ENCODE measurements at regions not wholly inside any gene's neighbourhood (a gene's known extent, or its start where the extent isn't known, plus 50 kb on each side); places are given as distances from the start of the nearest gene placed in this dataset.

DNA sequence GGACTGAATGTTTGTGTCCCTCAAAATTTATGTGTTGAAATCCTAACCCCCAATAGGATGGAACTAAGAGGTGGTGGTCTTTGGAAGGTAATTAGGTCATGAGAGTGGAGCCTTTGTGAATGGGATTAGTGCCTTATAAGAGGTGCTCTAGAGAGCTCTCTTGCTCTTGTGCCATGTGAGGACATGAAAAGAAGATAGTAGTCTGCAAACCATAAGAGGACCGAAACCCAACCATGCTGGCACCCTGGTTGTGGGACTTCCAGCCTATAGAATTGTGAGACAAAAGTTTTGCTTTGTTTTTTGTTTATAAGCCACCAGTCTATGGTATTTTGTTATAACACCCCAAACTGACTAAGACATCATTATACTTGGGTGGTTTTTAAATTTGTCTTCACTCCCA lies 417.1 kb downstream of the ANKRD50 start:
- Histone ChIP-seq H3K9me2 (ENCODE audit: low read depth, low read length) (no peaks in the 10 kb centered on the region), H3K9me3 (ENCODE audit: low read length) (no peaks in the 10 kb centered on the region), H2AFZ (ENCODE audit: low read length) (no peak overlapping the region), H3K4me2 (ENCODE audit: low read length) (no peak overlapping the region), H3K4me1 (ENCODE audit: insufficient read depth, low read length, severe bottlenecking) (no peaks in the 10 kb centered on the region), H4K20me1 (ENCODE audit: insufficient read depth, low read length) (no peaks in the 10 kb centered on the region), H3K27me3 (ENCODE audit: insufficient read depth, low read length) (no peaks in the 10 kb centered on the region), H3K4me3 (ENCODE audit: low read depth, low read length, poor library complexity, severe bottlenecking) (no peak overlapping the region), H3K9ac (ENCODE audit: low read length) (no peak overlapping the region), H3K79me2 (ENCODE audit: insufficient read depth, low read length) (no peaks in the 10 kb centered on the region), H3K36me3 (ENCODE audit: insufficient read depth, low read length) (no peaks in the 10 kb centered on the region), H3K27ac (ENCODE audit: low read depth, low read length, poor library complexity, severe bottlenecking) (no peak overlapping the region), H3F3A (ENCODE audit: insufficient read depth, low read length) (no peaks in the 10 kb centered on the region)
- no peak for TF ChIP-seq EZH2 (IDR thresholded peaks at IDR 0.05; ENCODE audit: borderline replicate concordance, low read length)
- TF ChIP-seq, protein P1, sequence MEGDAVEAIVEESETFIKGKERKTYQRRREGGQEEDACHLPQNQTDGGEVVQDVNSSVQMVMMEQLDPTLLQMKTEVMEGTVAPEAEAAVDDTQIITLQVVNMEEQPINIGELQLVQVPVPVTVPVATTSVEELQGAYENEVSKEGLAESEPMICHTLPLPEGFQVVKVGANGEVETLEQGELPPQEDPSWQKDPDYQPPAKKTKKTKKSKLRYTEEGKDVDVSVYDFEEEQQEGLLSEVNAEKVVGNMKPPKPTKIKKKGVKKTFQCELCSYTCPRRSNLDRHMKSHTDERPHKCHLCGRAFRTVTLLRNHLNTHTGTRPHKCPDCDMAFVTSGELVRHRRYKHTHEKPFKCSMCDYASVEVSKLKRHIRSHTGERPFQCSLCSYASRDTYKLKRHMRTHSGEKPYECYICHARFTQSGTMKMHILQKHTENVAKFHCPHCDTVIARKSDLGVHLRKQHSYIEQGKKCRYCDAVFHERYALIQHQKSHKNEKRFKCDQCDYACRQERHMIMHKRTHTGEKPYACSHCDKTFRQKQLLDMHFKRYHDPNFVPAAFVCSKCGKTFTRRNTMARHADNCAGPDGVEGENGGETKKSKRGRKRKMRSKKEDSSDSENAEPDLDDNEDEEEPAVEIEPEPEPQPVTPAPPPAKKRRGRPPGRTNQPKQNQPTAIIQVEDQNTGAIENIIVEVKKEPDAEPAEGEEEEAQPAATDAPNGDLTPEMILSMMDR (IDR thresholded peaks at IDR 0.05; ENCODE audit: low read length) = no peak

DNA sequence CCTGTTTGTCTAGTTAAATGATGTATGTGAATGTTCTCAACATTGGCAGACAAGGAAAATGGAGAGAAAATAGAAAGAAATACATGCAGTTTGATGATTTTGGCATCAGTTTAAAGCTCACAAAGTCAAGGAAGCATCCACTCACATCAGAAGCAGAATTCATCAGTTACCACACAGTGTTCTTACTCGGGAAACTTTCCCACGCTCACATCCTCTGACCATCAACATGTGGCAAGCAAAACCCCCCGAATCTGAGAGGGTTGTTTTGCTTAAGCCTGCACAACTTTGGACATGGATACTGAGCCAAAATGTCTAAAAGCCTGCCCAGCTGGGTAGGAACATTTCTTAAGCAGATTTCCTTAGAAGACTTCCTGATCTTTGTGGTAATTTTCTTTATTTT lies 407.6 kb downstream of the ANKRD50 start:
- H3K9me3 ChIP-seq (ENCODE audit: low read length) = no peaks in the 10 kb centered on the region
- H3K4me2 ChIP-seq (ENCODE audit: low read length) = no peak overlapping the region
- no peaks in the 10 kb centered on the region for H4K20me1 ChIP-seq (ENCODE audit: insufficient read depth, low read length)
- no peak overlapping the region for H3K4me3 ChIP-seq (ENCODE audit: low read depth, low read length, poor library complexity, severe bottlenecking)
- H2AFZ ChIP-seq (ENCODE audit: low read length) = no peak overlapping the region
- no peaks in the 10 kb centered on the region for H3K4me1 ChIP-seq (ENCODE audit: insufficient read depth, low read length, severe bottlenecking)
- no peaks in the 10 kb centered on the region for H3K36me3 ChIP-seq (ENCODE audit: insufficient read depth, low read length)
- no peaks in the 10 kb centered on the region for H3F3A ChIP-seq (ENCODE audit: insufficient read depth, low read length)
- no peaks in the 10 kb centered on the region for H3K79me2 ChIP-seq (ENCODE audit: insufficient read depth, low read length)
- H3K9ac ChIP-seq (ENCODE audit: low read length) = no peak overlapping the region
- TF ChIP-seq EZH2 (IDR thresholded peaks at IDR 0.05; ENCODE audit: borderline replicate concordance, low read length) = no peak
- TF ChIP-seq, protein P1 (IDR thresholded peaks at IDR 0.05; ENCODE audit: low read length) = no peak
- no peak overlapping the region for H3K27ac ChIP-seq (ENCODE audit: low read depth, low read length, poor library complexity, severe bottlenecking)
- H3K27me3 ChIP-seq (ENCODE audit: insufficient read depth, low read length) = no peaks in the 10 kb centered on the region
- peaks cover 3% of the 10 kb centered on the region; the same call in 1 of the 2 replicates for H3K9me2 ChIP-seq (ENCODE audit: low read depth, low read length)

DNA sequence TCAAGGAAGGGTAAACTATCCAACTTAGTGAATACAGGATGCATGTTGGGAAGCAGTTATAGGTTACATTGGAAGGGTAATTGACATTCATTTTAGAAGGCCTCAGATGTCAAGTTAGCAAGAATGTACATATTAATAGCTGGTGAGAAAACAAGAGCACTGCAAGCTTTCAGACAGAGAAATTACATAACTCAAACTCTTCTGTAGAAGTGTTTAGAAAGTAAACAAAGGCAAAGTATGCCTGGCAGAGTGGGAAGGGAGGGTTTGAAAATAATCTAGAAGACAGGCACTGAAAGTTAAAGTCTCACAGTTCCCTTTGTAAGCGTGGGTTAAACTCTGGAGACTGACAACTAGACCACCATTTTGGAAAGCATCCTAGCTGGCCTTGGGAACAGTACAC lies 406.2 kb downstream of the ANKRD50 start:
- no peaks in the 10 kb centered on the region for H4K20me1 ChIP-seq (ENCODE audit: insufficient read depth, low read length)
- no peak overlapping the region for H3K4me3 ChIP-seq (ENCODE audit: low read depth, low read length, poor library complexity, severe bottlenecking)
- H3K79me2 ChIP-seq (ENCODE audit: insufficient read depth, low read length) = no peaks in the 10 kb centered on the region
- H3K9ac ChIP-seq (ENCODE audit: low read length) = no peak overlapping the region
- H3K36me3 ChIP-seq (ENCODE audit: insufficient read depth, low read length) = no peaks in the 10 kb centered on the region
- H3K9me3 ChIP-seq (ENCODE audit: low read length) = no peaks in the 10 kb centered on the region
- H3K27ac ChIP-seq (ENCODE audit: low read depth, low read length, poor library complexity, severe bottlenecking) = no peak overlapping the region
- H3K4me2 ChIP-seq (ENCODE audit: low read length) = no peak overlapping the region
- no peaks in the 10 kb centered on the region for H3F3A ChIP-seq (ENCODE audit: insufficient read depth, low read length)
- no peak for TF ChIP-seq EZH2 (IDR thresholded peaks at IDR 0.05; ENCODE audit: borderline replicate concordance, low read length)
- TF ChIP-seq, protein P1 (IDR thresholded peaks at IDR 0.05; ENCODE audit: low read length) = no peak
- H3K27me3 ChIP-seq (ENCODE audit: insufficient read depth, low read length) = no peaks in the 10 kb centered on the region
- no peak overlapping the region for H2AFZ ChIP-seq (ENCODE audit: low read length)
- H3K9me2 ChIP-seq (ENCODE audit: low read depth, low read length) = peaks cover 3% of the 10 kb centered on the region; the same call in 1 of the 2 replicates
- no peaks in the 10 kb centered on the region for H3K4me1 ChIP-seq (ENCODE audit: insufficient read depth, low read length, severe bottlenecking)
